K562 (cell line): ENCODE measurements at regions not wholly inside any gene's neighbourhood (a gene's known extent, or its start where the extent isn't known, plus 50 kb on each side); places are given as distances from the start of the nearest gene placed in this dataset.
"Not testable (repeated sequence)": the region's sequence is repeated elsewhere in the genome, so short reads cannot be mapped to it uniquely, and the experiment has no call there.

ENCODE experiments used
- CHD1 ChIP-seq: fragments of 200-600 bp; sonication (generic); IDR thresholded peaks from one replicate; pipeline ENCODE4 v1.6.1; 2012; ENCODE audit warnings: mild to moderate bottlenecking, moderate library complexity, low read length, inconsistent platforms
- KLF6 ChIP-seq: fragments of 250-450 bp; sonication (Bioruptor Pico); IDR thresholded peaks from 2 replicates; pipeline ENCODE4 v1.4.0; 2020; ENCODE audit warnings: mild to moderate bottlenecking, moderate library complexity, borderline replicate concordance
- MBD2 ChIP-seq: sonication (generic); IDR thresholded peaks from 2 replicates; pipeline ENCODE4 v1.6.1; 2016; ENCODE audit warnings: low read depth, borderline replicate concordance
- MYNN ChIP-seq, 2 experiments: sonication (generic); formaldehyde crosslinking in 1 of 2; IDR thresholded peaks; 2 replicates each; pipeline versions ENCODE4 v1.5.0 to v1.6.1; 2016 to 2020; ENCODE audit warnings: antibody characterized with exemption in 1 of 2, missing genetic modification reagents in 1 of 2
- TEAD4 ChIP-seq, 2 experiments: sonication (generic) in 1 of 2; formaldehyde crosslinking in 1 of 2; IDR thresholded peaks; 2 replicates each; pipeline versions ENCODE4 v1.6.1 to v1.8.0; 2012 to 2022; ENCODE audit warnings: borderline replicate concordance in 1 of 2, inconsistent platforms in 1 of 2, low read length in 1 of 2, mild to moderate bottlenecking in 1 of 2, missing genetic modification reagents in 1 of 2
- ZKSCAN8 ChIP-seq: fragments of 200-800 bp; sonication (Bioruptor generic); IDR thresholded peaks from 2 replicates; pipeline ENCODE4 v1.6.1; 2016; ENCODE audit warnings: missing genetic modification characterization, missing compliant biosample characterization
- ZNF324 ChIP-seq: fragments of 250-450 bp; sonication (Bioruptor Pico); IDR thresholded peaks from 2 replicates; pipeline ENCODE4 v1.4.0; 2020; ENCODE audit warnings: mild to moderate bottlenecking

- TF ChIP-seq ZKSCAN8 (CRISPR knock-in tag); MBD2; TEAD4 (IDR thresholded peaks at IDR 0.05; ENCODE audit: low read length); TEAD4 (CRISPR knock-in tag; IDR thresholded peaks at IDR 0.05; ENCODE audit: borderline replicate concordance); ZNF324 (CRISPR knock-in tag); MYNN (IDR thresholded peaks at IDR 0.05); MYNN (CRISPR knock-in tag; IDR thresholded peaks at IDR 0.05); KLF6 (CRISPR knock-in tag); CHD1: not testable (repeated sequence)
These were observed 147.0 kb upstream of the PABPC3 start for GRCh38 chr13:24948977-24949376.
